GM18873 (cell line): ENCODE measurements at regions not wholly inside any gene's neighbourhood (a gene's known extent, or its start where the extent isn't known, plus 50 kb on each side); places are given as distances from the start of the nearest gene placed in this dataset.
"Not testable (repeated sequence)": the region's sequence is repeated elsewhere in the genome, so short reads cannot be mapped to it uniquely, and the experiment has no call there.

Experiments
- ATAC-seq: cut with Tn5 transposase; IDR thresholded peaks from one replicate; pipeline ENCODE4 v1.9.1; 2021; ENCODE audit warnings: mild to moderate bottlenecking, moderate library complexity, moderate number of reproducible peaks; ENCODE audit not compliant: unreplicated experiment, low FRiP score

GRCh38 chrX:147468600-147468999, 443.1 kb upstream of the FMR1 start:
- no peak for ATAC-seq

- ATAC-seq = no peak
Measured at GRCh38 chrX:147476008-147476407, 435.7 kb upstream of the FMR1 start.

- ATAC-seq = no peak
Measured at GRCh38 chrX:147478899-147479298, 432.8 kb upstream of the FMR1 start.

DNA sequence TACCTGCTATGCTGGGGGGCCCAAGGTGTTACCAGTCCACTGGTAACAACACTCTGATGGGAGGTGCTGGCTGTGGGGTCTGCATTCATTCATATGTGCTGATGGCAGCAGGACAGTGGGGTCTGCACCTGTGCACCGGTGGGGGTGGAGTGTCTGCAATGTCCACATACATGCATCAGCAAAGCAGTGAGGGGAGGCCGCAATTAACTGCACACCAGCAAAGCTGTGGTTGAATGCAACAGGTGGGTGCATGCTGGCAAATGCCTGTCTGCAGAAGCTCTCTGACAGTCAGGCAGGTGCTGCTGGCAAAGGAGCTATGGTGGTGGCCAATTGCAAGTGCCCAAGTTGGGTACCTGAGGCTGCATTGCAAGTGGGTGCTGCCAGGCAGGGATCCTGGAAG, 426.5 kb upstream of the FMR1 start:
- ATAC-seq = no peak

GRCh38 chrX:147494365-147494764, 417.4 kb upstream of the FMR1 start:
- no peak for ATAC-seq

- ATAC-seq = no peak
Measured at GRCh38 chrX:147498796-147499195, 412.9 kb upstream of the FMR1 start.

DNA sequence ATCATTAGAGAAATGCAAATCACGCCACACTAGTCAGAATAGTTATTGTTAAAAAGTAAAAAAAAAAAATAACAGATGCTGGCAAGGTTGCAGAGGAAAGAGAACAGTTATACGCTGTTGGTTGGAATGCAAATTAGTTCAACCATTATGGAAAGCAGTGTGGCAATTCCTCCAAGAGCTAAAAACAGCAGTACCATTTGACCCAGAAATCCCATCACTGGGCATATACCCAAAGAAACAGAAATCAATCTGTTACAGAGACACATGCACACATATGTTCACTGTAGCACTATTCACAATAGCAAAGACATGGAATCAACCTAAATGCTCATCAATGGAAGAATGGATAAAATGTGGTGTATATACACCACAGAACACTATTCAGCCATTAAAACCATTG, 388.7 kb upstream of the FMR1 start:
- no peak for ATAC-seq

GRCh38 chrX:147533426-147533825, 378.3 kb upstream of the FMR1 start:
- ATAC-seq = no peak

DNA sequence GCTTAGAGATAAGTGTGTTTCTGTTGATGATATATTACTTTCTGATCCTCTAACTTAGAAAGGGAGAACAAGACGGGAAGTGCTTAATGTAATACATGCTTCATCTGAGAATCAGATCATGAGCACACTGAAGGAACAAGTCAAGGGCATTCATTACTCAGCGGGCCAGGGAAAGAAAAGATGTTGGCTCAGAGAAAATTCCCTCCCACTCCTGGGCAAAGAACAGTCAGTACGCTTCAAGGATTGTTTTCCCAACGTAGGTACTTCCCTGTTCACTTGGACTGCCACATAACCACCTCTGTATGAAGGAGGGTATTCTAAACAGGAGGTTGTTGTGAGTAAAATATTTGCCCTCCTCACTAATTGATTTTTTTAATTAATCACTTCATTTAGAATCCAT, 374.5 kb upstream of the FMR1 start:
- no peak for ATAC-seq

DNA sequence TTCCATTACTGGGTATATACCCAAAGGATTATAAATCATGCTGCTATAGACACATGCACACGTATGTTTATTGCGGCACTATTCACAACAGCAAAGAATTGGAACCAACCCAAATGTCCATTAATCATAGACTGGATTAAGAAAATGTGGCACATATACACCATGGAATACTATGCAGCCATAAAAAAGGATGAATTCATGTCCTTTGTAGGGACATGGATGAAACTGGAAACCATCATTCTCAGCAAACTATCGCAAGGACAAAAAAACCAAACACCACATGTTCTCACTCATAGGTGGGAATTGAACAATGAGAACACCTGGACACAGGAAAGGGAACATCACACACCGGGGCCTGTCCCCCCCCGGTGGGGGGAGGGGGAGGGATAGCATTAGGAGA, 363.7 kb upstream of the FMR1 start:
- ATAC-seq = not testable (repeated sequence)

DNA sequence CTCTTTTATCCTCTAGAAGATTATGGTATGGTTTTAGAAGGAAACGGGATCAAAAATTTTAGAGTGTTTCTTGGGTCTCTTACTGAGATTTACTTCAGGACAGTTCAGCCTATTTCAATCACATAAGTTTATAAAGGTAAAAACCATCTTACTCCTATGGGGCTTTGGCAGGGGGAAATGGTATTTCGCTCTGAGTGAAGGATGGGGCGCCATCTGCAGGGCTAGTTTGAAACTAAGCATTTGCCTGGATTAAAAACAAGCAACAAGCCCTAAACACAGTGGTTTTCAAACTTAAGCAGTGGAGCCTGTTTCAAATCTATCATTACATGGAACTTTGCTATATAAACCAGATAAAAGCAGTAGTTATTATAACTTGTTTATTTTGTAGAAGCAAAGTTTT, 361.5 kb upstream of the FMR1 start:
- no peak for ATAC-seq

DNA sequence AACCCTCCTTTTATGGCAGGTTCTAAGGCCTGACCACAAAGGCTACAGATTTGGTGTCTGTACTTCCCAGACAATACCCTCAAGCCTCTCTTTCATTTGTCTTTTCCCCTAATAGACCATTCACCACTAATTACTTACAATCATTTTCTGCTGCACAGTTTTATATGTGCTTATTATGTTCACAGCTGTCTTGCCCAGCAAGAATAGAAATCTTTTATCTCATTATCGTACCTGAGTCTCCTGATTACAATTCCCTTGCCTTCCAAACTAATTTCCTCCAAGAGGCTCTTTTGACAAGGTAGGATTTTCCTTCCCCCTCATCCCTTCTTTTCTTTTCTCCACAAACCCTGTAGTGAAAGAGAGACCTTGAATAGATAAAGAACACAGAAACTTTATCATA, 352.5 kb upstream of the FMR1 start:
- ATAC-seq = no peak

- ATAC-seq = no peak
Measured at GRCh38 chrX:147565237-147565636, 346.5 kb upstream of the FMR1 start.

DNA sequence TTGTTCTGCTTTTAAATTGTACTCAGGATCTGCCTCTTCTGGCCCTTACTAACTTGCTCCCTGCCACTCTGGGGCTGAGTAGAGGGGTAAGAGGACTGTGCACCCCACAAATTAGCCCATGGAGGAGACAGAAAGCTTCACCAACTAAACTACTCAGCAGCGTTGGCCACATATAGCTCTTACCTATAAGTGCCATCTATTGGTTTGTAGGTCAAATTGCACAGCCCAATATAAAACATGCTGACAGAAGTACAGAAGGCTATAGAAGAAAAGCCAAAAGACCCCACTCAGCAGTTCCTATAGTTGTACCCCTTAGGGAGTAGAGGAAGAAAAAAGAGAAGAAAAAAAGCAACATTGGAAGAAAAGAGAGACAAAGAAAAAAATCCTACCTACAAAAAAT, 341.2 kb upstream of the FMR1 start:
- no peak for ATAC-seq

- no peak for ATAC-seq
Measured at GRCh38 chrX:147573266-147573665, 338.5 kb upstream of the FMR1 start.

DNA sequence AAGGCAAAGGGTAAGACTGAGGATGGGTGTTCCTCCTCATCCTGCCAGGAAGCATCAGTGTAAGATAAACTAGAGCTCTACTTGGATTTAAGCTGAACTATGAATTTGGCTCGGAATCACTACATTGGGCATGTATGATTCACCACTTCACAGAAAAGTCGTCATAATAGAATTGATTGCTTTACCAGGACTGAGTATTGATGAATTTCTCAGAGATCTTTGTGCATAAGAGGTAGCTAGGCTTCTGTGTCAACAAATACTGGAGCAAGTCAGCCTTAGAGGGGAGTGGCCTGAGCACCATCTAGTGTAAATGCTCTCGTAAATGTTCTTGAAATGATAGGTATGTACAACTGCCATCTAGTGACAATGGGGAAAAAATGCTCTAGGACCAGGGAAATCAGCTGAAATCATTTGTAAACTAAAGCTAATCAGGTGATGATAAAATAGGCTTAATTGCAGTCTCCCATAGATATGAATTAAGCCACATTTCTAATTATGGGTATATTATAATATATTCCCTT, 309.5 kb upstream of the FMR1 start:
- ATAC-seq = no peak

DNA sequence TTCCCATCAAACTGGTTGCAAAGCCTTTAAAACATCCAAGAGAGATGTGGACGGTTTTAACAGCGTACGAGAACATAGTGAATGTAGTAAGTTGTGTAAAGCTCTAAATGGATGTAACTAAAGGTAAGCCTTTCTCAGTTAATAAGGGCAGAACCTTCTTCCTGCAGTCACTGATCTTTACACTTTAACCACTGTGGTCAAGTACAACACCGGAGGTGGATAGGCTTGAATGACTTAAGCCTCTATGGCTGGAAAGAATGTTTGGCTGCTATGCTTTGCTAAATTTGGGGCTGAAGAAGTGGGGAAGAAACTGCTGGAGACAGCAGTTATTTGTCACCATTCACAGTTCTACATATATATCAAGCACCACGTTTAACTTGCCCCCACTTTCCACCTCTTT, 285.1 kb upstream of the FMR1 start:
- no peak for ATAC-seq

DNA sequence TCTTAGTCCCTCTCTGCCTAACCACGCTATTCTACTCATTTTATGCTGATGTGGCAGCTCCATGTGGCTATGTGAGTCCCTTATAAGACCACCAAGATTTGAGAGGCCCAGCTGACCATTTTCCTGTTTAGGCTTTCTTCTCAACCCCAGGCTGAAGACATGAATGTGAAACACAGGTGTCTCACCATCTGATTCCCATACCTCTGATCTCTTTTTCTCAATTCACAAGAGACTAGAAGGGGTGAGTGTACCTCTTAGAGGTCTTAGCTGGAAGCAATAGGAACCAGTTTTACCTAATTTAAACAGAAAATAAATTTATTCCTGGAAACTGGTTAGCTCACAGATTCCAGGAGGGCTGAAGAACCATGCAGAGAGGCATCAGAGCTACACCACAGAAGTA, 276.5 kb upstream of the FMR1 start:
- no peak for ATAC-seq

DNA sequence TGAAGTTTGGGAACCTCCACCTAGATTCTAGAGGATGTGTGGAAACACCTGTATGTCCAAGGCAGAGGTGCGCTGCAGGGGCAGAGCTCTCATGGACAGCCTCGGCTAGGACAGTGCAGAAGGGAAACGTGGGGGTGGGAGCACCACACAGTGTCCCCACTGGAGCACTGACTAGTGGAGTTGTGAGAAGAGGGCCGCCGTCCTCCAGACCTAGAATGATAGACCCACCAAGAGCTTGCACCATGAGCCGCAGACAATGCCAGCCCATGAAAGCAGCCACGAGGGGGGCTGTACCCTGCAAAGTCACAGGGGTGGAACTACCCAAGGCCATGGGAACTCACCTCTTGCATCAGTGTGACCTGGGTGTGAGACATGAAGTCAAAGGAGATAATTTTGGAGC, 274.5 kb upstream of the FMR1 start:
- no peak for ATAC-seq

GRCh38 chrX:147646949-147647723, 264.6 kb upstream of the FMR1 start:
- ATAC-seq = no peak

DNA sequence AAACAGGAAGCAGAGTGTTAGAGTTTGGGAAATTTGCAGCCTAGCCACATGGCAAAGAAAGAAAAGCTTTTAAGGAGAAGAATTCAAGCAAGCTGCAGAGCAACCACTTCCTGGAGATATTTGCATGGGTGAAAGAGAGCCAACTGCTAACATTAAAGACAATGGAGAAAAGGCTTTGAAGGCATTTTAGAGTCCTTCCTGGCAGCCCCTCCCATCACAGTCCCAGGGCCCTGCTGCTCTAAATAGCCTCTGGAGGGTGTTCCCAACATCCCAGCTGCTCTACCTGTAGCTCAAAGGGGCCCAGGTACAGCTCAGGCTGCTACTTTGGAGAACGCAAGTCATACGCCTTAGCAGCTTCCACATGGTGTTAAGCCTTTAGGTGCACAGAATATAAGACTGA, 235.9 kb upstream of the FMR1 start:
- ATAC-seq = no peak

- no peak for ATAC-seq
Measured at GRCh38 chrX:147679356-147680005, 232.2 kb upstream of the FMR1 start.
